Right lobe of liver (tissue), 6 donors: ENCODE measurements at regions not wholly inside any gene's neighbourhood (a gene's known extent, or its start where the extent isn't known, plus 50 kb on each side); places are given as distances from the start of the nearest gene placed in this dataset.

Experiments
- ATAC-seq, 4 donors: fragments of 200-7000 bp; cut with Tn5 transposase; one replicate each; pipeline ENCODE4 v1.9.1; 2020; ENCODE audit warnings: mild to moderate bottlenecking in 4 of 4, moderate library complexity in 4 of 4
- DNase-seq, 3 donors: peaks; one replicate each; pipeline ENCODE4 v3.0.0-alpha.2; 2020
- H3K27ac ChIP-seq, 3 donors: fragments of 200-600 bp; one replicate each; pipeline ENCODE4 v1.8.0; 2022
- H3K27me3 ChIP-seq, 2 donors: fragments of 200-600 bp; one replicate each; pipeline ENCODE4 v1.8.0; 2022
- H3K36me3 ChIP-seq, 4 donors: fragments of 200-600 bp; sonication (generic) in 1 of 4; one replicate each; pipeline versions ENCODE4 v1.5.1 to v1.8.0; 2017 to 2022; ENCODE audit warnings: control low read depth in 1 of 4
- H3K4me1 ChIP-seq, 4 donors: fragments of 200-600 bp; sonication (generic) in 1 of 4; one replicate each; pipeline versions ENCODE4 v1.5.1 to v1.8.0; 2017 to 2022; ENCODE audit warnings: control low read depth in 1 of 4
- H3K4me3 ChIP-seq, 3 donors: fragments of 200-600 bp; one replicate each; pipeline ENCODE4 v1.8.0; 2022
- H3K9me3 ChIP-seq, 4 donors: fragments of 200-600 bp; sonication (generic) in 1 of 4; one replicate each; pipeline versions ENCODE4 v1.5.1 to v1.8.0; 2017 to 2022; ENCODE audit warnings: control low read depth in 1 of 4
- POLR2A ChIP-seq: fragments of 450-650 bp; IDR thresholded peaks from one replicate; pipeline ENCODE4 v1.6.1; 2017; ENCODE audit warnings: antibody characterized with exemption, mild to moderate bottlenecking
- WGBS: methylation state at CpG from one replicate; pipeline ENCODE4 v1.1.6; 2018; ENCODE audit warnings: low coverage, low lambda C conversion rate; ENCODE audit not compliant: insufficient coverage; ENCODE audit errors: missing lambda C conversion rate; 5-methylcytosine and 5-hydroxymethylcytosine counted together
- intact Hi-C, 2 donors: fragments of 100-400 bp; cut with DNase I; formaldehyde crosslinking; loops; one replicate each; pipeline versions ENCODE4 v1.11.2 to v1.14.1; 2022
- TF ChIP-seq, protein P1 (sequence below), 4 donors: fragments of 200-600 bp in 3 of 4; fragments of 450-650 bp in 1 of 4; IDR thresholded peaks; one replicate each; pipeline versions ENCODE4 v1.5.1 to v1.8.0; 2016 to 2022; ENCODE audit warnings: antibody characterized with exemption in 4 of 4, mild to moderate bottlenecking in 2 of 4
- donor health status: DM: no; HTN: yes; CAD: no.
- donor health status: DM: no; HTN: no; CAD: no.
- donor health status: DM: no; HTN: no; CAD: no.
- donor health status: DM: no; HTN: yes; CAD: no.
- donor health status: DM: no; HTN: yes; CAD: no.

DNA sequence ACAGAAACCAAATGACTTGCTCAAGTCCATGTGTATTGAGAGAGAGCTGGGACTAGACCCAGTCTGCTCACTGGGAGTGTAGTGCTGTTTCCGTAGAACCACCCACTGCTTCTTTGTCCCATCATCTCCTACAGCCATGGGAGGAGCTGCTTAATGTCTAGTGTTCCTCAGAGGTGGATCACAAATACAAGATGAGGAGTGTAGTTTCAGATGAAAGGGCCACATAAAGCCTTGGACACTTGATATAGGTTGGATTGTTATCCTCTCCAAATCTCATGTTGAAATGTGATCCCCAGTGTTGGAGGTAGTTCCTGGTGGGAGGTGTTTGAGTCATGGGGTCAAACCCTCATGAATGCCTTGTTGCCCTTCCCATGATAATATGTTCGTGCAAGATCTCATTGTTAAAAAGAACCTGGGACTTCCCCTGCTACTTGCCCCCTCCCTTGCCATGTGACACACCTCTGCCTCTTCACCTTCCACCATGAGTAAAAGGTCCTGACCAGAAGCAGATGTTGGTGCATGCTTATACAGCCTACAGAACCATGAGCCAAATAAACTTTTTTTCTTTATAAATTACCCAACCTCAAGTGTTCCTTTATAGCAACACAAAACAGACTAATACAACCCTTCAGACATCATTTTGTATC is 127.5 kb upstream of the DNAH14 start:
- intact Hi-C loops: no loop called here
- H3K27me3 ChIP-seq: no peaks in the 10 kb centered on the region
- no peak for ATAC-seq
- no peaks in the 10 kb centered on the region for H3K36me3 ChIP-seq
- no peaks in the 10 kb centered on the region for H3K4me1 ChIP-seq
- WGBS: 60% methylated on average over 1 of the region's 2 CpGs
- no peak for DNase-seq
- no peak overlapping the region for H3K4me3 ChIP-seq
- TF ChIP-seq, protein P1, sequence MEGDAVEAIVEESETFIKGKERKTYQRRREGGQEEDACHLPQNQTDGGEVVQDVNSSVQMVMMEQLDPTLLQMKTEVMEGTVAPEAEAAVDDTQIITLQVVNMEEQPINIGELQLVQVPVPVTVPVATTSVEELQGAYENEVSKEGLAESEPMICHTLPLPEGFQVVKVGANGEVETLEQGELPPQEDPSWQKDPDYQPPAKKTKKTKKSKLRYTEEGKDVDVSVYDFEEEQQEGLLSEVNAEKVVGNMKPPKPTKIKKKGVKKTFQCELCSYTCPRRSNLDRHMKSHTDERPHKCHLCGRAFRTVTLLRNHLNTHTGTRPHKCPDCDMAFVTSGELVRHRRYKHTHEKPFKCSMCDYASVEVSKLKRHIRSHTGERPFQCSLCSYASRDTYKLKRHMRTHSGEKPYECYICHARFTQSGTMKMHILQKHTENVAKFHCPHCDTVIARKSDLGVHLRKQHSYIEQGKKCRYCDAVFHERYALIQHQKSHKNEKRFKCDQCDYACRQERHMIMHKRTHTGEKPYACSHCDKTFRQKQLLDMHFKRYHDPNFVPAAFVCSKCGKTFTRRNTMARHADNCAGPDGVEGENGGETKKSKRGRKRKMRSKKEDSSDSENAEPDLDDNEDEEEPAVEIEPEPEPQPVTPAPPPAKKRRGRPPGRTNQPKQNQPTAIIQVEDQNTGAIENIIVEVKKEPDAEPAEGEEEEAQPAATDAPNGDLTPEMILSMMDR (IDR thresholded peaks at IDR 0.05): no peak
- no peak for TF ChIP-seq POLR2A
- no peaks in the 10 kb centered on the region for H3K9me3 ChIP-seq
- no peak overlapping the region for H3K27ac ChIP-seq

- 75% methylated on average over 3 of the region's 3 CpGs for WGBS
- H3K4me1 ChIP-seq: no peaks in the 10 kb centered on the region
- TF ChIP-seq POLR2A: no peak
- TF ChIP-seq, protein P1 (IDR thresholded peaks at IDR 0.05): no peak
- ATAC-seq (no peak), DNase-seq (no peak)
- no peaks in the 10 kb centered on the region for H3K36me3 ChIP-seq
- H3K4me3 ChIP-seq: no peak overlapping the region
- intact Hi-C loops: no loop called here
- H3K9me3 ChIP-seq: no peaks in the 10 kb centered on the region
- no peaks in the 10 kb centered on the region for H3K27me3 ChIP-seq
- no peak overlapping the region for H3K27ac ChIP-seq
Measured at GRCh38 chr1:224802617-224803016, 126.9 kb upstream of the DNAH14 start.

GRCh38 chr1:224804220-224804619 is 125.3 kb upstream of the DNAH14 start:
- Histone ChIP-seq H3K9me3 (no peaks in the 10 kb centered on the region), H3K36me3 (no peaks in the 10 kb centered on the region), H3K4me1 (no peaks in the 10 kb centered on the region), H3K27me3 (no peaks in the 10 kb centered on the region), H3K4me3 (no peak overlapping the region), H3K27ac (no peak overlapping the region)
- TF ChIP-seq, protein P1 (IDR thresholded peaks at IDR 0.05): no peak
- no peak for TF ChIP-seq POLR2A
- no peak for DNase-seq
- WGBS: 56% methylated on average over 3 of the region's 3 CpGs
- intact Hi-C loops: no loop called here
- ATAC-seq: no peak

DNA sequence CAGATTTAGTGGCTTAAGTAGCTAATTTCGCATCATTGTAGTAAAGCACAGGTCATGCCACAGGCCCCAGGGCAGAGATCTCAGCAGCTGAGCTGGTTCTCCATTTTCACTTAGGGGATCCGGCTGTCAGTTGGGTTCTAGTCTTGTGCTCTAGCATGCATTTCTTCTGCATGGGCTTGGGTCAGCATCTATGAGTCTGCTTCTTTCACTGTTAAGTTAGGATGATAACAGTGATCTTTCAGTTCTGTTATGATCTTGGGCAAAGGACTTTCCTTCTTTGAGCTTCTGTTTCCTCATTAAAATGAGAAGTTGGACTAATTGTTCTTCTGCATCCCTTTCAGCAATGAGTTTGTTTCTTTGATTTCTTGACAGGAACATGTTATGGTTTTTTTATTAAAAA is 123.6 kb upstream of the DNAH14 start:
- DNase-seq: no peak
- H3K4me3 ChIP-seq: no peak overlapping the region
- ATAC-seq: no peak
- TF ChIP-seq POLR2A: no peak
- TF ChIP-seq, protein P1 (IDR thresholded peaks at IDR 0.05): no peak
- no peak overlapping the region for H3K27ac ChIP-seq
- 85% methylated on average over 2 of the region's 2 CpGs for WGBS
- H3K4me1 ChIP-seq: no peaks in the 10 kb centered on the region
- H3K27me3 ChIP-seq: no peaks in the 10 kb centered on the region
- H3K36me3 ChIP-seq: no peaks in the 10 kb centered on the region
- intact Hi-C loops: no loop called here
- no peaks in the 10 kb centered on the region for H3K9me3 ChIP-seq

GRCh38 chr1:224809137-224809536 is 120.3 kb upstream of the DNAH14 start:
- H3K27ac ChIP-seq: no peak overlapping the region
- ATAC-seq: no peak
- DNase-seq: no peak
- no peak overlapping the region for H3K4me3 ChIP-seq
- intact Hi-C loops: no loop called here
- no peak for TF ChIP-seq POLR2A
- TF ChIP-seq, protein P1 (IDR thresholded peaks at IDR 0.05): no peak
- no peaks in the 10 kb centered on the region for H3K36me3 ChIP-seq
- H3K4me1 ChIP-seq: no peaks in the 10 kb centered on the region
- H3K27me3 ChIP-seq: no peaks in the 10 kb centered on the region
- 71% methylated on average over 5 of the region's 5 CpGs for WGBS
- no peaks in the 10 kb centered on the region for H3K9me3 ChIP-seq
